Vagina (tissue), 2 donors: ENCODE measurements at regions not wholly inside any gene's neighbourhood (a gene's known extent, or its start where the extent isn't known, plus 50 kb on each side); places are given as distances from the start of the nearest gene placed in this dataset.

Experiments used
- DNase-seq, 2 donors: peaks; one replicate each; pipeline ENCODE4 v3.0.0-alpha.2; 2017; ENCODE audit errors: extremely low spot score in 2 of 2
- H3K27ac ChIP-seq: fragments of 200-600 bp; sonication (generic); one replicate; pipeline ENCODE4 v1.5.1; 2019
- H3K27me3 ChIP-seq: fragments of 200-600 bp; sonication (generic); one replicate; pipeline ENCODE4 v1.5.1; 2019
- H3K36me3 ChIP-seq, 2 donors: fragments of 200-600 bp; sonication (generic); one replicate each; pipeline ENCODE4 v1.5.1; 2017 to 2019
- H3K4me1 ChIP-seq: fragments of 200-600 bp; sonication (generic); one replicate; pipeline ENCODE4 v1.5.1; 2019
- H3K4me3 ChIP-seq, 2 donors: fragments of 200-600 bp; sonication (generic); 1 replicate in 1 of 2; 2 replicates in 1 of 2; pipeline ENCODE4 v1.5.1; 2016 to 2019
- H3K9me3 ChIP-seq: fragments of 200-600 bp; sonication (generic); one replicate; pipeline ENCODE4 v1.5.1; 2019
- POLR2A ChIP-seq, 2 donors: fragments of 450-650 bp; IDR thresholded peaks; one replicate each; pipeline ENCODE4 v1.6.1; 2017; ENCODE audit warnings: antibody characterized with exemption in 2 of 2, mild to moderate bottlenecking in 2 of 2, moderate library complexity in 2 of 2
- POLR2AphosphoS5 ChIP-seq, 2 donors: sonication (generic); formaldehyde crosslinking; IDR thresholded peaks; one replicate each; pipeline ENCODE4 v1.9.0; 2017; ENCODE audit warnings: antibody characterized with exemption in 2 of 2, mild to moderate bottlenecking in 2 of 2, low read depth in 1 of 2; ENCODE audit not compliant: insufficient read depth in 1 of 2
- intact Hi-C: fragments of 100-400 bp; cut with DNase I; formaldehyde crosslinking; loops from one replicate; pipeline ENCODE4 v1.15.1; 2023
- TF ChIP-seq, protein P1 (sequence below), 3 experiments: fragments of 450-650 bp in 2 of 3; fragments of 200-600 bp in 1 of 3; sonication (generic) in 1 of 3; IDR thresholded peaks; one replicate each; pipeline ENCODE4 v1.5.1; 2017 to 2019; ENCODE audit warnings: antibody characterized with exemption in 3 of 3, mild to moderate bottlenecking in 2 of 3, moderate library complexity in 2 of 3

DNA sequence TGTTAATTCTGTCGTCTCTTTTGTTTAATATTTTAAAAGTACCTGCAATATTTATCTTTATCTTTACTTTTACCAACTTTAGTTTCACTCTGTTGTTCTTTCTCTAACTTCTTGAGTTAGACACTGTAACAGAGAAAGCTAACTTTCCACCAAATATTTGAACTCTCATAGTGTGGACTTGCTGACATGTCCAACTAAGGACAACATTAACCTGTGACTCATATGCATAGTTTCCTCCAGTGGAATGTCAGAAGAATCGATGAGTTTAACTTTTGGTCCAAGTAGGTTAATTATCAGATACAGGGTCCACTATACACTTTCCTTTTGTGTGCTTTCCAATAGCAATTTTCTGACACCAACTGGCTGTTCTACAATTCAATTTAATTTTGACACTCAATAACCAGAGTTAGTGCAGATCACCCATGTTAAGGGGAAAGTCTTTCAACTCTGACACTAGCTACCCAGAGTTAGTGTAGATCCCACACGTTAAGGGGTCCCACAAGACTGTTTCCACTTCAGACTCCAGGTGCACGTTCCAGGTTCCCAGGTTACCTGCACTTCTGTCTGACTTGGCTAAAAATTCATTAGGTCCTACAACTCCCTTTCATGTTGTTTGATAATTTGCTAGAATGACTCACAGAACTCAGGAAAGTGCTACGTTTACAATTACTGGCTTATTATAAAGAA, 559.0 kb upstream of the AMOT start:
- H3K4me3 ChIP-seq = no peak overlapping the region
- H3K9me3 ChIP-seq = no peaks in the 10 kb centered on the region
- intact Hi-C loops = no loop called here
- no peaks in the 10 kb centered on the region for H3K36me3 ChIP-seq
- no peak for DNase-seq
- no peak overlapping the region for H3K27ac ChIP-seq
- no peaks in the 10 kb centered on the region for H3K4me1 ChIP-seq
- no peaks in the 10 kb centered on the region for H3K27me3 ChIP-seq
- TF ChIP-seq, protein P1, sequence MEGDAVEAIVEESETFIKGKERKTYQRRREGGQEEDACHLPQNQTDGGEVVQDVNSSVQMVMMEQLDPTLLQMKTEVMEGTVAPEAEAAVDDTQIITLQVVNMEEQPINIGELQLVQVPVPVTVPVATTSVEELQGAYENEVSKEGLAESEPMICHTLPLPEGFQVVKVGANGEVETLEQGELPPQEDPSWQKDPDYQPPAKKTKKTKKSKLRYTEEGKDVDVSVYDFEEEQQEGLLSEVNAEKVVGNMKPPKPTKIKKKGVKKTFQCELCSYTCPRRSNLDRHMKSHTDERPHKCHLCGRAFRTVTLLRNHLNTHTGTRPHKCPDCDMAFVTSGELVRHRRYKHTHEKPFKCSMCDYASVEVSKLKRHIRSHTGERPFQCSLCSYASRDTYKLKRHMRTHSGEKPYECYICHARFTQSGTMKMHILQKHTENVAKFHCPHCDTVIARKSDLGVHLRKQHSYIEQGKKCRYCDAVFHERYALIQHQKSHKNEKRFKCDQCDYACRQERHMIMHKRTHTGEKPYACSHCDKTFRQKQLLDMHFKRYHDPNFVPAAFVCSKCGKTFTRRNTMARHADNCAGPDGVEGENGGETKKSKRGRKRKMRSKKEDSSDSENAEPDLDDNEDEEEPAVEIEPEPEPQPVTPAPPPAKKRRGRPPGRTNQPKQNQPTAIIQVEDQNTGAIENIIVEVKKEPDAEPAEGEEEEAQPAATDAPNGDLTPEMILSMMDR (IDR thresholded peaks at IDR 0.05) = no peak
- TF ChIP-seq POLR2A (IDR thresholded peaks at IDR 0.05) = no peak
- TF ChIP-seq POLR2AphosphoS5 (IDR thresholded peaks at IDR 0.05; ENCODE audit: insufficient read depth in 1 of 2, low read depth in 1 of 2) = no peak

DNA sequence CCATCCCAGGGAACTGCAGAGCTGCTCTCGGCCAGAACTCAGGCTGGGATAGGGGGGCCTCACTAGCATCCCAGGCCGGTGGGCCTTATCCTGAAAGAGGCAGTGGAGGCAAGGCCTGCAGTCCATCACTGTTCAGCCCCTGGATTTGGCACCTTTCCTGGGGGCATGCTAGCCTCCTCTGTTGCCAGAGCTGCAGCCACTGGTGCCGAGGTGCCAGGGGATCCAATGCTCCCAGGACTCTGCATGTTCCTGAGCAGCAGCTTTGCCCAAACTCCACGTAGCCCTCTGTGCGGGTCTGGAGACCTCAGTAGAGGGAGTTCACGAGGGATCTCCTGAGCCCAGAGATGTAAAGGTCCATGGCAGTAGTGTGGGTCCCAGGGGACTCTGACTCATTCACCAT, 551.7 kb upstream of the AMOT start:
- Histone ChIP-seq H3K4me3 (no peak overlapping the region), H3K36me3 (no peaks in the 10 kb centered on the region), H3K4me1 (no peaks in the 10 kb centered on the region), H3K9me3 (no peaks in the 10 kb centered on the region), H3K27me3 (no peaks in the 10 kb centered on the region), H3K27ac (no peak overlapping the region)
- intact Hi-C loops = no loop called here
- DNase-seq = no peak
- TF ChIP-seq, protein P1 (IDR thresholded peaks at IDR 0.05) = no peak
- no peak for TF ChIP-seq POLR2A (IDR thresholded peaks at IDR 0.05)
- TF ChIP-seq POLR2AphosphoS5 (IDR thresholded peaks at IDR 0.05; ENCODE audit: insufficient read depth in 1 of 2, low read depth in 1 of 2) = no peak

- TF ChIP-seq, protein P1 (IDR thresholded peaks at IDR 0.05) = no peak
- no peak for TF ChIP-seq POLR2AphosphoS5 (IDR thresholded peaks at IDR 0.05; ENCODE audit: insufficient read depth in 1 of 2, low read depth in 1 of 2)
- TF ChIP-seq POLR2A (IDR thresholded peaks at IDR 0.05) = no peak
- DNase-seq = no peak
- Histone ChIP-seq H3K9me3 (no peaks in the 10 kb centered on the region), H3K27ac (no peak overlapping the region), H3K36me3 (no peaks in the 10 kb centered on the region), H3K4me3 (no peak overlapping the region), H3K27me3 (no peaks in the 10 kb centered on the region), H3K4me1 (no peaks in the 10 kb centered on the region)
- intact Hi-C loops = no loop called here
Observed at GRCh38 chrX:113391875-113392274, 551.2 kb upstream of the AMOT start.

DNA sequence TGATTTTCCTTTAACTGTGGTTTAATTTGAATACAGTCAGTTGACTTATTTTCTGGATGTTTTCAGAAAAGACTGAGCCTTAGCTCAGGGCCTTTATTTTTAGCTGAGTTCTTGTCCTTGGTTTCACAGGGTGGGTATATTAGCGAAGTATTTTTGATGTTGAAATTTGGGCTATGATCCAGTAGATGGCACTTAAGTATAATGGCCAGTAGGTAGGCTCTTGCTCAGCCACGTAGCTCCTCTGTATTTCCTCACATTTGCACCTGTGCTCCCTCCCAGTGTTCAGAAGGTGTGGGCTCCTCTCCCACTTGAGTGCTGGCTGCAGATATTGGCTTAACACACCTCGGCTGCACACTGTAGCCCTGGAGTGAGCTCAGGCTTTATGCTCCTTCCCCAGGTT, 549.9 kb upstream of the AMOT start:
- DNase-seq = no peak
- Histone ChIP-seq H3K27ac (no peak overlapping the region), H3K27me3 (no peaks in the 10 kb centered on the region), H3K36me3 (no peaks in the 10 kb centered on the region), H3K4me1 (no peaks in the 10 kb centered on the region), H3K9me3 (no peaks in the 10 kb centered on the region), H3K4me3 (no peak overlapping the region)
- TF ChIP-seq, protein P1 (IDR thresholded peaks at IDR 0.05) = no peak
- TF ChIP-seq POLR2AphosphoS5 (IDR thresholded peaks at IDR 0.05; ENCODE audit: insufficient read depth in 1 of 2, low read depth in 1 of 2) = no peak
- no peak for TF ChIP-seq POLR2A (IDR thresholded peaks at IDR 0.05)
- intact Hi-C loops = no loop called here

DNA sequence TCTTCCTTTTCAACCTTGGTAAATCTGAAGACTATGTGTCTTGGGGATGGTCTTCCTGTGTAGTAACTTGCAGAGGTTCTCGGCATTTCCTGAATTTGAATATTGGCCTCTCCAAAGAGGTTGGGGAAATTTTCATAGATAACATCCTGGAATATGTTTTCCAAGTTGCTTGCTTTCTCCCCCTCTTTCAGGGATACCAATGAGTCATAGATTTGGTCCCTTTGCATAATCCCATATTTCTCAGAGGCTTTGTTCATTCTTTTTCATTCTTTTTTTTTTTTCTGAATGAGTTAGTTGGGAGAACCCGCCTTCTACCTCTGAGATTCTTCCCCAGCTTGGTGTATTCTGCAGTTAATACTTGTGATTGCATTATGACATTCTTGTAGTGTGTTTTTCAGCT, 549.2 kb upstream of the AMOT start:
- no peaks in the 10 kb centered on the region for H3K27me3 ChIP-seq
- H3K36me3 ChIP-seq = no peaks in the 10 kb centered on the region
- no peak for TF ChIP-seq POLR2A (IDR thresholded peaks at IDR 0.05)
- no peak for TF ChIP-seq POLR2AphosphoS5 (IDR thresholded peaks at IDR 0.05; ENCODE audit: insufficient read depth in 1 of 2, low read depth in 1 of 2)
- TF ChIP-seq, protein P1 (IDR thresholded peaks at IDR 0.05) = no peak

More for the DNA sequence above, 549.2 kb upstream of the AMOT start:
- intact Hi-C loops = no loop called here
- no peaks in the 10 kb centered on the region for H3K4me1 ChIP-seq
- no peak for DNase-seq
- H3K27ac ChIP-seq = no peak overlapping the region
- no peak overlapping the region for H3K4me3 ChIP-seq
- no peaks in the 10 kb centered on the region for H3K9me3 ChIP-seq
